ENCODE measurements at regions not wholly inside any gene's neighbourhood (a gene's known extent, or its start where the extent isn't known, plus 50 kb on each side); places are given as distances from the start of the nearest gene placed in this dataset.

DNA sequence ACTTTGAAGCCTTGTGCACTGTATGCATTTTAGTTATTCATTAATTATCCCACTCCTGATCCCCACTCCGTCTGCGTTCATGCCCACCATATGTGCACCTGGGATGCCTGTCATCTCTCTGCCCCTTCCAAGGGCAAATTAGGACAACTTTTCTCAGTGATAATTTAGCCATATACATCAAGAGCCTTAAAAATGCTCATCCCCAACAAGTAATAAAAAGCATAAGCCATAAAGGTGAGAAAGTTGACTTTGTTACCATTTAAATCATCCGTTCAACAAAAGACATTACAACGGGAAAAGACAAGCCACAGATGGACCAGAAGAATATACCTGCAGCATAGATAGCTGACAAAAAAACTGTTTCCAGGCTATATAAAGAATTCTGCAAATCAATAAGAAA, 131.4 kb upstream of the LINGO1 start:
- no peak for DNase-seq (ENCODE audit: low read depth)

DNA sequence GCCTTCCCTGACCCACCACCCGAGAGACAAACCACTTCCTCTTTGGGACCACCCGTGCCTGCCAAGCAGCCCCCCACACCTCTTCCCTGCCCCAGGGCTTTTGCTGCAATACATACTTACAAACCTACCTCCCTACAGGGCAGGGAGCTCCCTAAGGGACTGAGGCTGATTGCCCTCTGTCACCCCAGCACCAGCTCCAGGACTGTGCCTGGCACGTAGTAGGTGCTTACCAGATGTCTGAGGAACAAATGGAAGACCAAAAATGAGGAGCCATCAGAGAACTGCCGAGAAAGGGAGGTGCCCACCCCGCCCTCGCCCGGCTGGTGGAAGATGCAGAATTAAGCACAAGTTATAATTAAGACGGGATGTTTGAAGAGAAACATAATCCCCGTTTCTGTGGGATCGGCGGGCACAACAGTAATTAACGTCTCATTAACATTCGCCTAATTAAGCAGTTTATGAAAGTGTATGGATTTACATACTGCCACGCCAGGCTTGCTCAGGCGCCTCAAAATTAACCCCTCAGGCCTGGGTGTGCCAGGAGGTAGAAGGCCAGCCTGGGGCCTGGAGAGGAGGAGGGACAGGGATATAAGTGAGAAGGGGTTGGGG, 130.1 kb upstream of the LINGO1 start:
- DNase-seq (ENCODE audit: low read depth) = no peak

GRCh38 chr15:77759896-77760592, 127.3 kb upstream of the LINGO1 start:
- no peak for DNase-seq (ENCODE audit: low read depth)

DNA sequence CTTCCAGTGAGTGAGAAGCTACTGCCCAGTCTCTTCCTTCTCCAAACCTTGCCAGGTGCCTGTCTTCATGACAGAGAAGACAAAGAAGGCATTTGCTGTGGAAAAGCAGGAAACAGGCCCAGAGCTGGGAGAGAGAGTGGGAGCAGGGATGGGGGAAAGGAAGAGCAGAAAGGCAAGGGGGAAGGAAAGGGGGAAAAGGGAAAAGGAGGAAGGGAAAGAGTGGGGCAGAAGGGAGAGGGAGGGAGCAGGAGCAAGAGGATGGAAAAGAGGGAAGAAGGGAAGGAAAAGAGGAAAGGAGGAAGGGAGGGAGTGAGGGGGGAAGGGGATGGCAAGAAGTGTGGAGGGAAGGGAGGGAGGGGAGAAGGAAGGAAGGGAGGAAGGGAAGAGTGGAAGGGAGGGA, 121.2 kb upstream of the LINGO1 start:
- DNase-seq (ENCODE audit: low read depth) = no peak

DNA sequence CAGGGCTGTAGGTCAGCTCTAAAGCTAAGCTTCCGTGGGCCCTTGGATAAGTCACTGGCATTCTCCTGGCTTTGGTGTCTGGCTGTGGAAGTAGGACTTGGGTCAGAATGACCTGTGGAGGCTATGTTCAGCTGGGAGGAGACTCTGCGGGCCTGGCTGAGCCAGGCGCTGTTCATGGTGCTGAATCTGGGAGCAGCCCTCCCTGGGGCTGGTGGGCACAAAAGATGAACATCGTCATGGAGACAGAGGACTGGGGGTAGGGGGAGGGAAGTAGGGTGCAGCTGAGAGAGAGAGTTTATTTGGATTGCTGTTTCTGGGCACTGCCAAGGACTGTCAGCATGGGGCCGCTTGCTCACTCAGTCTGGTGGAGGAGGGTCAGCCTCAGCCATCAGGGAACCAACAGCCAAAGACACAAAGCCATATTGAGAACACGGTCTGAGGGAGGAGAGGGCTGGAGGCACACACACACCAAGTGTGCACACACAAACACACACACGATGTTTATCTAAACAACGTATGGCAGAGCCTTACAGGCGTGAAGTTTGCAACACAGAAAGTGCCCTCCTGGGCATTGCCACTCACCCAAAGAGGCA, 120.7 kb upstream of the LINGO1 start:
- peak; percentile 16 for DNase-seq (ENCODE audit: low read depth)

DNA sequence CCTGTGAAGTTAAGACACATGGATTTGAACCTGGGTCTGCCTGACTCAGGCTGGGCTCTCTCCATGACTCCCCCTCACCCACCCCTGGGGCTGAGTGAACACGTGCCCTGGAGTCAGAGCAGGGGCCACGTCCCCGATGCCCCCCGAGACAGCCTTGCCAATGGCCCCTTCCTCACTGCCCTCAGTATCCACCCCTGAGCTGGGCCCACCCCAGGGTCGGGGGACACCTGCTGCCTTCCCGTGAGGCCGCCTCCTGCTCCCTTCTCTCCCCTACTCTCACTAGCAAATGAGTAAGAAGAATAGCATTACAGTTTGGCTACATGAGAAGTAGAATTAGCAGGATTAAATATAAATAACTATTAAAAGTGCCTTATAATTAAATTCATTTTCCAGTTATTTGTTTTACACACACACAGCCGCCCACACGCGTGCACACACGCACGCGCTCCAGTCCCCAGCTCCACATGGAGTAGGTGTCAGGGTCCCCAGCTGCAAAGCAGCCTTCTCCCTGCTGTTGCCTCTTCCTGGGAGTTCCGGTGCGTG, 117.4 kb upstream of the LINGO1 start:
- DNase-seq (ENCODE audit: low read depth) = no peak

DNA sequence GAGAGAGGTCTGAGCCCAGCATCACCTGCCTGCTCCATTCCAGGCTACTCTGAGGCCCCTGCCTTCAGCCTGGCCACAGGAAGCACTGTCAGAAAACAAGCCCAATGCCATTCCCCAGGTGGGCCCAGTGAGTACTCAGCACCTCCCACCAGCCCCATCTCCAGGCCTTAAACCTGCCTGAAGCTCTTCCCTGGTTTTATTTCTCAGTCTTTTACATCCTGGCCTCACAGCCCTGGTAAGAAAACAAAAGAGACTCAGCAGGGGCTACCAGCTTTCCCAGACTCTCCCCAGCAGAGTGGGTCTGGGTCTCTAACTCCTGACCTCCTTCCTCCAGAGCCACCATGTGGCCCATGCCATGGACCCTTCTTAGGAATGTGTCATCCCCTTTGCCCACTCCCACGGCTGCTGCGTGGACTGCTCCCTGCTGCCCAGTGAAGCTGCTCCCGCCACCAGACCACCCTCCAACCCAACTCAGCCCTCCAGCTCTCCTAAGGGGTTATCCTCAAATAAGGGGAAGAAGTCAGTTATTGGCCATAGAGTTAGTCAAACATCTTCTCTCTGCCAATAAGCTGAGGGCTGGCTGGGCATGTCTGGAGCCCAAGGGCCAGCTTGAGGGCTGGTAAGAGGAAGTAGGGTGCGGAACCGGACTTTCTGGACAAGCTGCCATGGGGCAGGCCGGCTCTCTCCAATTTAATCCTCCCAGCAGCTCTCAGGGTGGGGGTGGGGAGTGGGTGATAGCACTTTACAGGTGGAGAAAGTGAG, 116.7 kb upstream of the LINGO1 start:
- DNase-seq (ENCODE audit: low read depth) = no peak

DNA sequence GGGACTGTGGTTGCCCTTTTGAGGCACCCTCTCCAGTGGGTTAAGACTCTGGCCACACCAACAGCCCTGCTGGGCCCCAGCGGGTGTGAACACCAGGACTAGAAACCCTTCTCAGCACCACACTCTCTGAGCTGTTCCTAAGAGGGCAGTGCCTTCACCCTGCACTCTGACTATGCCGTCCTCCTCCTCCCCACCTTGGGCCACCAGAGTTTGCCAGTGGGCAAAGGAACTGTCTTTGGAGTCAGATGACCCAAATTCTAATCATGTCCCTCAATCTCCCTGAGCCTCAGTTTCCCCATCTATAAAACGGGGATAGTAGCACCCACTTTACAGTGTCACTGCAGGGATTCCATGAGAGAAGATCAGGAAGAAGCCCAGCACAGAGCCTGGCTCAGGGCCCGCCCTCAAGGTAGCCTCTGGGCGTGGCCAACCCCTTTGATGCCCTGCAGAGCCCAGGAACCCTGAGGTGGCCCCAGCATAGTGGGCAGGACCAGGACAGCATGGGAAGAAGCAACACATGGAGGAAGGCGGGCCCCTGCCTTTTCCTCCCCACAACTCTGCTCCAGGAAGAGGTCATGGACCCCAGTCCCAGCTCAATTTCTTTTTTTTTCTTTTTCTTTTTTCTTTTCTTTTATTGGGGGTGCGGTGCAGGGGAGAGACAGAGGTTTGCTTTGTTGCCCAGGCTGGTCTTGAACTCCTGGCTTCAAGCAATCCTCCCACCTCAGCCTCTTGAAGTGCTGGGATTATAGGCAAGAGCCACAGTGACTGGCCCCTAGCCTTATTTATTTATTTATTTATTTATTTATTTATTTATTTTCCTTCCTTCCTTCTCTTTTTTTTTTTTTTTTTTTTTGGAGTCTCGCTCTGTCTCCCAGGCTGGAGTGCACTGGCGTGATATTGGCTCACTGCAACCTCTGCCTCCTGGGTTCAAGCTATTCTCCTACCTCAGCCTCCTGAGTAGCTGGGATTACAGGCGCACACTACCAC, 115.7 kb upstream of the LINGO1 start:
- no peak for DNase-seq (ENCODE audit: low read depth)

DNA sequence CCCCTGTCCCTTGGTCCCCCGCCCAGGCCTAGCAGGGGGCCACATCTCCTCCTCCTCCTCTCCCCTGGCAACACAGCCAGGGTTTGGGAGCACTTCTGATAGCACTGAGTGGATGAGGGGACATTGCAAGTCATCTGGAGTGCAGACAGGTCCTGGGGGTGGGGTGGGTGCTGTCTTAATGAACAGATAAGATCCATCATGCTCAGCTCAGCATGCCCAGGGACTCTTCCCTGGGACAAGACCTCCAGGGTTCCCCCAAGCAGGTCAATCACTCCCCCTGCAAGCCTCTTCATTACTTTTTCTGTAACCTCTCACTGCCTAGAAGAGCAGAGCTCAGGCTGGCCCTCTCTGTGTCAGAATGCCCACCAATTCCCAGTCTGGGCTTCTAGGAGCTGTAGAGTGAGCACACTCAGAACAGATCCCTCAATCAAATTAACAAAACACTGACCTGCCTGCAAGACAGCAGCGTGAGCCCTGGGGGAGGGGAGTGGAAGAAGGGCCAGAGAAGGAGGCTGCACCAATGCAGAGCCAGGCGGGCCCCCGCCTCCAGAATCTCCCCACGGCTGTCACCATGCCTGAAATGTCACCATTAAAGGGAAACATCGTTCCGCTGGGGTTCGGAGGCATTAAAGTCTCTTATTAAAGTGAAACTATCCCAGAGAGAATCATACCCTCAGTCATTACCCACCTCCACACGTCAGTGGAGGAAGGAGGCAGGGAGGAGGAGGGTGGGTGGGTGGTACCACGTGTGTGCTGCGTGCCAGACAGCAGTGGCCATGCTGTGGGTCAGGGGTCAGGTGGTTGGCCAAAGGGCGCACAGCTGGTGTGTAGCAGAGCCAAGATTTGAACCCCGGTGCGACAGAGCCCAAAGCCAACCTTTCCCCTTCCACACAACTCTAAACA, 114.7 kb upstream of the LINGO1 start:
- no peak for DNase-seq (ENCODE audit: low read depth)

DNA sequence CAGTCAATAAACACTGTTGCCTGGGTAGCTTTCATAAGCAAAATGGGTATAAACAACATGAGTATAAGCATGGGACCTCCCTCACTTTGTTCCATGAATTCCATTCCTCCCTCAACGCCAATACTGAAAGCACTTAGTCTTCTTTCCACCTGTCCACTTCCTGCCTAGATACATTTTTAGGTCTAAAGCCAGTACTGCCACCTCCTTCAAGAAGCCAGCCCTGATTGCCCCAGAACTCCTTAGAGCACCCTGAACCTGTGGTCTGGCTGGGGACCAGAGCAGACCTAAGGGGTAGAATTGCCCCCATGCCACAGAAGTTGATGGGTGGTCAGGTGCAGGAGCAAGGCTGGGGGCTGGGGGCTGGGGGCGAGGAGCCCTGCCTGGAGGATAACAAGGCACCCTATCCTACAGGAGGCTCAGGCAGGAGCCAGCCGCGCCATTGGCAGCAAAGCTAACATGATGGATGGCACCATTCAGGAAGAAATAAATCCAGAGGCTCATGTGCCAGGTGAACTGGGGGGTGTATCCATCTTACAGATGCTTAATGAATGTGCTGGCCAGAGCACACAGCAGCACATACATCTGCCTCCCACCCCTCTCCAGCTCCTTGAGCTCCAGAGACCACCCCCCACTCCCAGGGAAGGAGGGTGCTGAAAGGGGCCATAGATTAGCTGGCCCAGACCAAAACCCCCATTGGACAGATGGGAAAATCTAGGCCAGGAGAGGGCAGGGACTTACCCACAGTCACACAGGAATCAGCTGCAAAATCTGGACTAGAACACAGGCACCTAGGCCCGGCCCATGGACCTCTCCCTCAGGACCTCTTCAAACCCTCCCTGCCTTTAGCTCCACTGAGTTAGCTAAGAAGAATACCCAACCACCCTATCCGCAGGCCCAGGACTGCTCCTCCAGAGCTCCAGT, 113.8 kb upstream of the LINGO1 start:
- no peak for DNase-seq (ENCODE audit: low read depth)

GRCh38 chr15:77744398-77744797, 111.7 kb upstream of the LINGO1 start:
- DNase-seq (ENCODE audit: low read depth) = no peak

GRCh38 chr15:77742570-77742969, 109.9 kb upstream of the LINGO1 start:
- DNase-seq (ENCODE audit: low read depth) = no peak

GRCh38 chr15:77742127-77742526, 109.4 kb upstream of the LINGO1 start:
- DNase-seq (ENCODE audit: low read depth) = no peak

GRCh38 chr15:77741106-77741505, 108.4 kb upstream of the LINGO1 start:
- DNase-seq (ENCODE audit: low read depth) = no peak

DNA sequence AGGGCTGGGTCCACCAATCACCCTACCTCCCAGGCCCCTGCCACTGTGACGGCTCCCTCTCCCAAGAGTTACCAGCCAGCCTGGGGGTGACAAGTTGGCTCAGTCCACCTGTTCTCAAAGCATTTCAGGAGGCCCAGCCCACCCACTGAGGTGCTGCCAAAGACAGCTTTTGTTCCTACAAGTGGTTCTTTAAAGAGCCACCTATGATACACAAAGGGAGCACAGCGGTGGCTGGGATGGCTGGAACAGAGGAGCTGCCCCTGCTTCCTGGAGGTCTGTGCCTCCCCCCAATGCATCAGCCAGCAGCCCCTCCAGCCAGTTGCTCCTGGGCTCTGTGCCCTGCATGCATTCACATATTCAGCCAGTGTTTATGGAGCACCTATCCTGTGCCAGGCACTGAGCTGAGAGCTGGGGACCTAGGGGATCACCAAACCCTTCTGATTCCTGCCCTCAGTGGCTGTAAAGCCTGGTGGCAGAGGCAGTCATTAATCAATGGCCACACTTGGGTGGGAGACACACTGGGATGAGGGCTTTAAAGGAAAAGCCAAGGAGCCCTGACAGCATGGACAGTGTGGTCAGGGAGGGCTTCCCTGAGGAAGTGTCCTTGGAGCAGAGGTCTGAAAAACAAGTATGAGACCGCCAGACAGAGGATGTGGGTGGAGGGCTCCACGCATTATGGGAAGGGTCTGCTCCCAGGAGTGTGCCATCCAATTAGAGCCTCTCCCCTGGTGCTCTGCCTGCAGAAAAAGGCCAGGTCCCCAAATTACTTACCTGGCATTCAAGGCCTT, 107.1 kb upstream of the LINGO1 start:
- no peak for DNase-seq (ENCODE audit: low read depth)

- DNase-seq (ENCODE audit: low read depth) = no peak
Observed at GRCh38 chr15:77738441-77739302, 106.0 kb upstream of the LINGO1 start.

DNA sequence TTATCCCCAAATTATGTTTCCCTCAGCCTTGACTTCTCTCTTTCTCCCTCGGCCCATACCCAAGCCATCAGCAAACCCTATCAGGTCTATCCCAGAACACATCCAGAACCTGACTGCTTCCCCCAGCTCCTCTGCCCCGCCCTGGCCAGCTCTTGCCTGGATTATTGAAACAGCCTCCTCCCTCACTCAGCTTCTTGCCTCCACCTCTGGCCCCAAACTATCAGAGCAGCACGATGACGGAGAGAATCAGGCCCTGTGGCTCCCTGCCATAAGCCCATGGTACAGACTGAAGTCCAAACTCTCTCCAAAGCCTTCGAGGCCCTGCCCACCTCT, 105.3 kb upstream of the LINGO1 start:
- no peak for DNase-seq (ENCODE audit: low read depth)

Measured in RPMI7951 (cell line).